ENCODE measurements at regions not wholly inside any gene's neighbourhood (a gene's known extent, or its start where the extent isn't known, plus 50 kb on each side); places are given as distances from the start of the nearest gene placed in this dataset.

DNA sequence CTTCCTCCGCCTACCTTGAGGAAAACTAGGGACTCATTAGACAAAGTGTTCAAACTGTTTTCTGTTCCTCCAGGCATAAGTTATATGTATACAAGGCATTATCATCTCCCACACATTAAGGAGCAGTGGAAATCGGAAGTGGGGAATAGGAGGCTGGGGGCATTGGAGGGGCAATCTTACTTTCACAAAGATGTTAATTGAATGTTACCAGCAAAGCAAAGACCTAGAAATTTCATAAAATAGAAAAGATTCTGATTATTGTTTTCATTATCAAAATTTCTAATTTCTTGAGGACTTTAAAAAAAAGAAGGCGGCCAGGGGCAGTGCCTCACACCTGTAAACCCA, 501.7 kb upstream of the JARID2 start:
- H3K4me1 ChIP-seq, result no peaks in the 10 kb centered on the region
- WGBS, 3 donors, result 96 to 99% (median 97%) methylated on average over 3 of the region's 3 CpGs

DNA sequence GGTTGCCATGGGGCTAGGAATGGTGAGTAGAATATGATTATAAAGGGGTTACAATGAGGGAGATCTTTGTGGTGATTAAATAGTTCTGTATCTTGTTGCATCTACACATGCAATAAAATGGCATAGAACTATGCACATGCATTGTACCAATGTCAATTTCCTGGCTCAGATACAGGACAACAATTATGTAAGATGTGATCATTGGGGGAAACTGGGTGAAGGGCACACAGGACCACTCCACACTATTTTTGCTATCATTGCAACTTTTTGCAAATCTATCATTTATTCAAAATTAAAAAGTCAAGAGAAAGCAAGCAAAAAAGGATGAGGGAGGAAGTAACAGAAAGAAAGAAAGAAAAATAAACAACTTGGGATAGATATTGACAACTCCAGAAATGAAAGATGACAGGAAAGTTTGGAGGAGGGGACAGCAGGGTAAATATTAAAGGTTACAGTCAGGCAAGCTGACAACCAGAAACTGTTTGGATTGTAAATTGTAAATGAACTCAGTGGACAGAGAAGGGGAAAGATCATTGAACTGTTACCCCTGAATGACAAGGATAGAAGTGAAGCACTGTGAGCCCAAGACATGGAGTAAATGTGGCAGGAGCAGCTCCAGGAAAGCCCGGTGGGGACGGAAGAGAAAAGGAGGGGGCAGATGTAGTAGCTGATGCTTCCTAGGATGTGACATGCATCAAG, 499.6 kb upstream of the JARID2 start:
- 82 to 90% (median 83%) methylated on average over 2 of the region's 2 CpGs for WGBS, 3 donors
- H3K4me3 ChIP-seq, result no peak overlapping the region
- intact Hi-C loops (cut with DNase I), result no loop called here

More for the DNA sequence above, 501.7 kb upstream of the JARID2 start:
- intact Hi-C loops (cut with DNase I), result no loop called here
- Histone ChIP-seq H3K9me3 (no peaks in the 10 kb centered on the region), H3K27ac (no peak overlapping the region), H3K4me3 (no peak overlapping the region), H3K36me3 (ENCODE audit: insufficient read depth in 1 of 2, low read depth in 1 of 2) (no peaks in the 10 kb centered on the region), H3K27me3 (ENCODE audit: insufficient read depth in 3 of 3, low read length in 2 of 3) (no peaks in the 10 kb centered on the region)
- DNase-seq (no peak), ATAC-seq (no peak)
- TF ChIP-seq, protein P1, sequence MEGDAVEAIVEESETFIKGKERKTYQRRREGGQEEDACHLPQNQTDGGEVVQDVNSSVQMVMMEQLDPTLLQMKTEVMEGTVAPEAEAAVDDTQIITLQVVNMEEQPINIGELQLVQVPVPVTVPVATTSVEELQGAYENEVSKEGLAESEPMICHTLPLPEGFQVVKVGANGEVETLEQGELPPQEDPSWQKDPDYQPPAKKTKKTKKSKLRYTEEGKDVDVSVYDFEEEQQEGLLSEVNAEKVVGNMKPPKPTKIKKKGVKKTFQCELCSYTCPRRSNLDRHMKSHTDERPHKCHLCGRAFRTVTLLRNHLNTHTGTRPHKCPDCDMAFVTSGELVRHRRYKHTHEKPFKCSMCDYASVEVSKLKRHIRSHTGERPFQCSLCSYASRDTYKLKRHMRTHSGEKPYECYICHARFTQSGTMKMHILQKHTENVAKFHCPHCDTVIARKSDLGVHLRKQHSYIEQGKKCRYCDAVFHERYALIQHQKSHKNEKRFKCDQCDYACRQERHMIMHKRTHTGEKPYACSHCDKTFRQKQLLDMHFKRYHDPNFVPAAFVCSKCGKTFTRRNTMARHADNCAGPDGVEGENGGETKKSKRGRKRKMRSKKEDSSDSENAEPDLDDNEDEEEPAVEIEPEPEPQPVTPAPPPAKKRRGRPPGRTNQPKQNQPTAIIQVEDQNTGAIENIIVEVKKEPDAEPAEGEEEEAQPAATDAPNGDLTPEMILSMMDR (IDR thresholded peaks at IDR 0.05), result no peak

DNA sequence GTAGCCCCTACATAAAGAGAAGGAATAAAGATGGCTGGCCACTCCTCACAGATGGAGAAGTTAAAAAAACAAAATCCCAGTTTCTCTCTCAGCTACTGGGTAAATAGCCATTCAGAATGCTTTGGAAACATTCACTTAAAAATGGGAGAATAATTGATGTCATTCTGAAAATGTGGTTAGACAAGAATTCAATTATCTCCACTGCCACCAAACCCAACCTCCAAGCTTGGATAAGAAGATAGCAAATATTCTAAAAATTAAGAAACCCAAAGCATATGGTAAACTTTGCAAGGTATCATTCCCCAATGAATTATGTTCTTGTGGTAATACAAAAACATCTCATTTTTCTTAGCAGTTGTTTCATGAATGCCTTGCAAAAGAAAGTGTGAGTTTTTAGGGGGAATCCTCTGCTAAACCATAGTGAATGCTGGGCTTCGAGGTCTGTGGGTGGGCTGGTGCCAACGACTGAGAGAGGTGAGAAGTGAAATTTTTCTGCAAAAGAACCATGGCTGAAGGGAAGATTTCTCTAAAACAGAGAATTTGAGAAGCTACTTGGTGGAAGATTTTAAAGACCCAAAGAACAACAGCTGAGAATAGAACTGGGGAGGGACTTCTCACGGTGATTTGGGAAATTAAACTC, 497.9 kb upstream of the JARID2 start:
- Histone ChIP-seq H3K9me3 (no peaks in the 10 kb centered on the region), H3K4me3 (no peak overlapping the region), H3K27ac (no peak overlapping the region), H3K36me3 (ENCODE audit: insufficient read depth in 1 of 2, low read depth in 1 of 2) (no peaks in the 10 kb centered on the region), H3K27me3 (ENCODE audit: insufficient read depth in 3 of 3, low read length in 2 of 3) (no peaks in the 10 kb centered on the region), H3K4me1 (no peaks in the 10 kb centered on the region)
- intact Hi-C loops (cut with DNase I), result no loop called here
- TF ChIP-seq, protein P1 (IDR thresholded peaks at IDR 0.05), result no peak
- 35 to 52% (median 38%) methylated on average over 3 of the region's 3 CpGs for WGBS, 3 donors
- ATAC-seq (no peak), DNase-seq (no peak)

More for the DNA sequence above, 499.6 kb upstream of the JARID2 start:
- Histone ChIP-seq H3K4me1 (no peaks in the 10 kb centered on the region), H3K36me3 (ENCODE audit: insufficient read depth in 1 of 2, low read depth in 1 of 2) (no peaks in the 10 kb centered on the region), H3K27me3 (ENCODE audit: insufficient read depth in 3 of 3, low read length in 2 of 3) (no peaks in the 10 kb centered on the region), H3K9me3 (no peaks in the 10 kb centered on the region), H3K27ac (no peak overlapping the region)
- TF ChIP-seq, protein P1 (IDR thresholded peaks at IDR 0.05), result no peak
- ATAC-seq (no peak), DNase-seq (no peak)

DNA sequence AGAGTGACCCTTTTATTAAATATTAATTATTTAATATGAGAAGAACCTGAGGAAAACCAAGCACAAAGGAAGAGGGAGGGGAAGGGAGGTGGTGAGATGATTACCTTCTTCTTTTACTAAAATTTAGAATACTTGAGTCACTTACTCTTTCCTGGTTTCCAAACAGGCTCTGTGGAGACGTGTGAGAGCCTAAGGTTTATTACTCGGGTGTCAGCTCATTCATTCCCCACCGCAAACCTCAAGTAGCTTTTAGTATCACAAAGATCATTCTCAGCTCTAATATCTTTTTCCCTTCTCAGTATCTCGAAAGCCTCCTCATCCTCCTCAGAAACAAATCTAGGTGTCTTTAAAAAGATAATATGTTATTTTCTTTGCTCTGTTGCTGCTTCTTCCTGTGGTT, 497.2 kb upstream of the JARID2 start:
- TF ChIP-seq, protein P1 (IDR thresholded peaks at IDR 0.05), result no peak
- Histone ChIP-seq H3K36me3 (ENCODE audit: insufficient read depth in 1 of 2, low read depth in 1 of 2) (no peaks in the 10 kb centered on the region), H3K9me3 (no peaks in the 10 kb centered on the region), H3K4me3 (no peak overlapping the region), H3K27ac (no peak overlapping the region), H3K27me3 (ENCODE audit: insufficient read depth in 3 of 3, low read length in 2 of 3) (no peaks in the 10 kb centered on the region), H3K4me1 (no peaks in the 10 kb centered on the region)
- WGBS, 3 donors, result 69 to 72% (median 70%) methylated on average over 4 of the region's 4 CpGs
- ATAC-seq, result no peak
- no peak for DNase-seq
- intact Hi-C loops (cut with DNase I), result no loop called here
